ENCODE measurements at regions not wholly inside any gene's neighbourhood (a gene's known extent, or its start where the extent isn't known, plus 50 kb on each side); places are given as distances from the start of the nearest gene placed in this dataset.

DNA sequence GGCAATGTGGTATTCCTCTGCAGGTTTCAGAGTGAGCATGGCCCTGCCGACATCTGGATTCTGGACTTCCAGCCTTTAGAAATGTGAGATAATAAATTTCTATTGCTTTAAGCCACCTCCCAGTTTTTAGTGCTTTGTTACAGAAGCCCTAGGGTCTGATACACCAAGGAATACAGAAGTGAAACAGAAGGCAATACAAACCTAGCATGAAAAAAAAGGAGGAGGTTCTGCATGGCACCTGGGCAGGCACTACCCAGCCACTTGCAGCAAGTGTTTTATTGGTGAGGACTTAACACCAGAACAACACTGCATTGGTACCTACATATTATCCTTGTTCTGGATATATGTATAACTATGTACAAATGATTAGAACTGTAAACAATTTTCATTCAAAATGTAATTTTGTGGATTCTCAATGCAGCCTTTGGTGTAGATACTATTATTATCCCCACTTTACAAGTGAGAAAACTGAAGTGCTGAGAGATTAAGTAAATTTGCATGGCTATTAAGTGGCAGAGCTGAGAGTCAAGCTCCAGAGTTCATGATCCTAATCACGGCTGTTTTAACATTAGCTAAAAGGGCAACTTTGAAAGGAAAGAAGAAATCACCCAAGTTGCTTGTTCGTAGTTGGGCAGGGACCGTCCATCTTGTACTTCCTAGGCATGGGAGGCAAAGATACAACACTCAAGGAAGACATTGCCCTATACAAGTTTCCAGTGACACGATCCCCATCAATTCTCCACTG lies 71.8 kb downstream of the IL21 start:
- Histone ChIP-seq H3K27me3 (ENCODE audit: insufficient read depth, low read length) (no peaks in the 10 kb centered on the region), H2AFZ (ENCODE audit: low read depth, low read length, poor library complexity, severe bottlenecking) (no peak overlapping the region), H3K4me1 (ENCODE audit: control insufficient read depth in 1 of 2, insufficient read depth in 2 of 2, low read length in 2 of 2) (no peaks in the 10 kb centered on the region), H3K9me2 (ENCODE audit: insufficient read depth) (no peaks in the 10 kb centered on the region), H3K9ac (ENCODE audit: low read length) (no peak overlapping the region), H3K9me3 (ENCODE audit: control insufficient read depth in 1 of 2, insufficient read depth in 1 of 2, low read depth in 1 of 2, low read length in 2 of 2) (no peaks in the 10 kb centered on the region), H3K27ac (ENCODE audit: low read depth, low read length) (no peak overlapping the region), H4K20me1 (ENCODE audit: insufficient read depth) (no peaks in the 10 kb centered on the region), H3K79me2 (ENCODE audit: insufficient read depth, low read length) (no peaks in the 10 kb centered on the region), H3K4me2 (ENCODE audit: low read length) (no peak overlapping the region), H3K4me3 (replicated peaks in 1 of 2; ENCODE audit: low read depth in 1 of 2, low read length in 2 of 2) (no peak overlapping the region), H3K36me3 (ENCODE audit: control insufficient read depth in 1 of 2, insufficient read depth in 2 of 2, low read length in 2 of 2) (no peaks in the 10 kb centered on the region)
- DNase-seq (ENCODE audit: low read depth, low spot score) (no peak), ATAC-seq (no peak)
- TF ChIP-seq SP1 (IDR thresholded peaks at IDR 0.05; ENCODE audit: low read depth): no peak
- TF ChIP-seq CEBPB (IDR thresholded peaks at IDR 0.05; ENCODE audit: low read depth): no peak
- no peak for TF ChIP-seq POLR2AphosphoS5 (IDR thresholded peaks at IDR 0.05; ENCODE audit: low read depth, low read length)
- no peak for TF ChIP-seq EZH2 (IDR thresholded peaks at IDR 0.05)
- TF ChIP-seq, protein P1, sequence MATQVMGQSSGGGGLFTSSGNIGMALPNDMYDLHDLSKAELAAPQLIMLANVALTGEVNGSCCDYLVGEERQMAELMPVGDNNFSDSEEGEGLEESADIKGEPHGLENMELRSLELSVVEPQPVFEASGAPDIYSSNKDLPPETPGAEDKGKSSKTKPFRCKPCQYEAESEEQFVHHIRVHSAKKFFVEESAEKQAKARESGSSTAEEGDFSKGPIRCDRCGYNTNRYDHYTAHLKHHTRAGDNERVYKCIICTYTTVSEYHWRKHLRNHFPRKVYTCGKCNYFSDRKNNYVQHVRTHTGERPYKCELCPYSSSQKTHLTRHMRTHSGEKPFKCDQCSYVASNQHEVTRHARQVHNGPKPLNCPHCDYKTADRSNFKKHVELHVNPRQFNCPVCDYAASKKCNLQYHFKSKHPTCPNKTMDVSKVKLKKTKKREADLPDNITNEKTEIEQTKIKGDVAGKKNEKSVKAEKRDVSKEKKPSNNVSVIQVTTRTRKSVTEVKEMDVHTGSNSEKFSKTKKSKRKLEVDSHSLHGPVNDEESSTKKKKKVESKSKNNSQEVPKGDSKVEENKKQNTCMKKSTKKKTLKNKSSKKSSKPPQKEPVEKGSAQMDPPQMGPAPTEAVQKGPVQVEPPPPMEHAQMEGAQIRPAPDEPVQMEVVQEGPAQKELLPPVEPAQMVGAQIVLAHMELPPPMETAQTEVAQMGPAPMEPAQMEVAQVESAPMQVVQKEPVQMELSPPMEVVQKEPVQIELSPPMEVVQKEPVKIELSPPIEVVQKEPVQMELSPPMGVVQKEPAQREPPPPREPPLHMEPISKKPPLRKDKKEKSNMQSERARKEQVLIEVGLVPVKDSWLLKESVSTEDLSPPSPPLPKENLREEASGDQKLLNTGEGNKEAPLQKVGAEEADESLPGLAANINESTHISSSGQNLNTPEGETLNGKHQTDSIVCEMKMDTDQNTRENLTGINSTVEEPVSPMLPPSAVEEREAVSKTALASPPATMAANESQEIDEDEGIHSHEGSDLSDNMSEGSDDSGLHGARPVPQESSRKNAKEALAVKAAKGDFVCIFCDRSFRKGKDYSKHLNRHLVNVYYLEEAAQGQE (IDR thresholded peaks at IDR 0.05; ENCODE audit: low read depth): no peak
- TF ChIP-seq EZH2phosphoT487 (IDR thresholded peaks at IDR 0.05; ENCODE audit: borderline replicate concordance): no peak
- TF ChIP-seq CBX3 (IDR thresholded peaks at IDR 0.05; ENCODE audit: low read depth): no peak
- TF ChIP-seq ELF1 (IDR thresholded peaks at IDR 0.05; ENCODE audit: borderline replicate concordance, low read depth): no peak
- TF ChIP-seq, protein P2, sequence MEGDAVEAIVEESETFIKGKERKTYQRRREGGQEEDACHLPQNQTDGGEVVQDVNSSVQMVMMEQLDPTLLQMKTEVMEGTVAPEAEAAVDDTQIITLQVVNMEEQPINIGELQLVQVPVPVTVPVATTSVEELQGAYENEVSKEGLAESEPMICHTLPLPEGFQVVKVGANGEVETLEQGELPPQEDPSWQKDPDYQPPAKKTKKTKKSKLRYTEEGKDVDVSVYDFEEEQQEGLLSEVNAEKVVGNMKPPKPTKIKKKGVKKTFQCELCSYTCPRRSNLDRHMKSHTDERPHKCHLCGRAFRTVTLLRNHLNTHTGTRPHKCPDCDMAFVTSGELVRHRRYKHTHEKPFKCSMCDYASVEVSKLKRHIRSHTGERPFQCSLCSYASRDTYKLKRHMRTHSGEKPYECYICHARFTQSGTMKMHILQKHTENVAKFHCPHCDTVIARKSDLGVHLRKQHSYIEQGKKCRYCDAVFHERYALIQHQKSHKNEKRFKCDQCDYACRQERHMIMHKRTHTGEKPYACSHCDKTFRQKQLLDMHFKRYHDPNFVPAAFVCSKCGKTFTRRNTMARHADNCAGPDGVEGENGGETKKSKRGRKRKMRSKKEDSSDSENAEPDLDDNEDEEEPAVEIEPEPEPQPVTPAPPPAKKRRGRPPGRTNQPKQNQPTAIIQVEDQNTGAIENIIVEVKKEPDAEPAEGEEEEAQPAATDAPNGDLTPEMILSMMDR (IDR thresholded peaks at IDR 0.05 in 2 of 3, conservative IDR thresholded peaks at IDR 0.05 in 1 of 3; ENCODE audit: borderline replicate concordance in 1 of 3, insufficient read depth in 1 of 3, low read depth in 2 of 3, low read length in 2 of 3): no peak
- no peak for TF ChIP-seq ZFX (IDR thresholded peaks at IDR 0.05)
- no peak for TF ChIP-seq RAD21 (IDR thresholded peaks at IDR 0.05; ENCODE audit: low read depth)
- TF ChIP-seq SIN3A (IDR thresholded peaks at IDR 0.05; ENCODE audit: low read depth): no peak
- TF ChIP-seq EGR1 (IDR thresholded peaks at IDR 0.05; ENCODE audit: low read depth): no peak
- TF ChIP-seq, protein P3, sequence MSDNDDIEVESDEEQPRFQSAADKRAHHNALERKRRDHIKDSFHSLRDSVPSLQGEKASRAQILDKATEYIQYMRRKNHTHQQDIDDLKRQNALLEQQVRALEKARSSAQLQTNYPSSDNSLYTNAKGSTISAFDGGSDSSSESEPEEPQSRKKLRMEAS (IDR thresholded peaks at IDR 0.05): no peak
- TF ChIP-seq TCF7L2 (IDR thresholded peaks at IDR 0.05; ENCODE audit: borderline replicate concordance, extremely low read depth, insufficient read depth, insufficient read length): no peak
- no peak for TF ChIP-seq ZNF274 (IDR thresholded peaks at IDR 0.05; ENCODE audit: low read depth, low read length)
- TF ChIP-seq SRF (IDR thresholded peaks at IDR 0.05; ENCODE audit: low read depth): no peak
- no peak for TF ChIP-seq YY1 (IDR thresholded peaks at IDR 0.05; ENCODE audit: extremely low read depth, insufficient replicate concordance, low read depth, low read length)
- TF ChIP-seq JUND (IDR thresholded peaks at IDR 0.05): no peak
- BruUV-seq (replicated peaks): no TSS peak
- POLR2A ChIA-PET: no interaction called here
- intact Hi-C loops (cut with micrococcal nuclease): no loop called here
- CTCF ChIA-PET: no interaction called here
- RAD21 ChIA-PET (ENCODE audit: low non-redundant PET in 1 of 2, low total read pairs in 2 of 2, uncharacterized antibody in 2 of 2, unreplicated experiment in 2 of 2): no interaction called here
